ENCODE measurements at regions not wholly inside any gene's neighbourhood (a gene's known extent, or its start where the extent isn't known, plus 50 kb on each side); places are given as distances from the start of the nearest gene placed in this dataset.
A peak's percentile ranks its signal among the peaks of the same experiment; 100 is the strongest.
"Not testable (repeated sequence)": the region's sequence is repeated elsewhere in the genome, so short reads cannot be mapped to it uniquely, and the experiment has no call there.

DNA sequence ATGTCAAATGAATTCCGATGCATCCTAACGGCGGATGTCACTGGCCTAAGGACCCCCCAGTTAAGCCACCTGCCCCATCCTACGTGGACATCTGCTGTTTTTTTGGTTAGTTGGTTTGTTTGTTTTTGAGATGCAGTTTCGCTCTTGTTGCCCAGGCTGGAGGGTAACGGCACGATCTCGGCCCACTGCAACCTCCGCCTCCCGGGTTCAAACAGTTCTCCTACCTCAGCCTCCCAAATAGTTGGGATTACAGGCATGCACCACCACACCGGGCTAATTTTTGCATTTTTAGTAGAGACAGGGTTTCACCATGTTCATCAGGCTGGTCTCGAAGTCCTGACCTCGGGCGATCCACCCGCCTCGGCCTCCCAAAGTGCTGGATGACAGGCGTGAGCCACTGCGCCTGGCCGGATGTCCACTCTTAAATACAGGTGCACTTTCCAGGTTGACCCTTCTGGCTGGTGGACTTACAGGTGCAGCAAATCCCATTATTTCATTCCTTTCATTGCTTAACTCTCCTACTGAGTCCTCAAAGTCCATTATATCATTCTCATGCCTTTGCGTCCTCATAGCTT lies 206.2 kb downstream of the CRLF2 start:
- Mint-ChIP-seq H3K4me1 (no peaks in the 10 kb centered on the region), H3K27ac (ENCODE audit: unreplicated experiment) (no peak overlapping the region), H3K27me3 (ENCODE audit: low read depth) (no peaks in the 10 kb centered on the region), H3K4me3 (no peak overlapping the region), H3K9me3 (no peaks in the 10 kb centered on the region), H3K36me3 (ENCODE audit: low read depth) (no peaks in the 10 kb centered on the region)
- TF ChIP-seq CTCF (conservative IDR thresholded peaks at IDR 0.05), result no peak
- DNase-seq (ENCODE audit: low read depth, low spot score), result no peak

- no peak overlapping the region for H3K4me3 Mint-ChIP-seq
- no peaks in the 10 kb centered on the region for H3K9me3 Mint-ChIP-seq
- no peaks in the 10 kb centered on the region for H3K27me3 Mint-ChIP-seq (ENCODE audit: low read depth)
- DNase-seq (ENCODE audit: low read depth, low spot score), result no peak
- H3K27ac Mint-ChIP-seq (ENCODE audit: unreplicated experiment), result peak overlapping the region; percentile 71
- TF ChIP-seq CTCF (conservative IDR thresholded peaks at IDR 0.05), result no peak
- no peaks in the 10 kb centered on the region for H3K4me1 Mint-ChIP-seq
- H3K36me3 Mint-ChIP-seq (ENCODE audit: low read depth), result no peaks in the 10 kb centered on the region
Measured at GRCh38 chrX:1002611-1003010, 209.8 kb downstream of the CRLF2 start.

- DNase-seq (ENCODE audit: low read depth, low spot score), result peak; percentile 34
- H3K4me1 Mint-ChIP-seq, result no peaks in the 10 kb centered on the region
- no peaks in the 10 kb centered on the region for H3K36me3 Mint-ChIP-seq (ENCODE audit: low read depth)
- H3K9me3 Mint-ChIP-seq, result no peaks in the 10 kb centered on the region
- no peaks in the 10 kb centered on the region for H3K27me3 Mint-ChIP-seq (ENCODE audit: low read depth)
- H3K4me3 Mint-ChIP-seq, result no peak overlapping the region
- no peak overlapping the region for H3K27ac Mint-ChIP-seq (ENCODE audit: unreplicated experiment)
- no peak for TF ChIP-seq CTCF (conservative IDR thresholded peaks at IDR 0.05)
Measured at GRCh38 chrX:997631-998137, 214.8 kb downstream of the CRLF2 start.

DNA sequence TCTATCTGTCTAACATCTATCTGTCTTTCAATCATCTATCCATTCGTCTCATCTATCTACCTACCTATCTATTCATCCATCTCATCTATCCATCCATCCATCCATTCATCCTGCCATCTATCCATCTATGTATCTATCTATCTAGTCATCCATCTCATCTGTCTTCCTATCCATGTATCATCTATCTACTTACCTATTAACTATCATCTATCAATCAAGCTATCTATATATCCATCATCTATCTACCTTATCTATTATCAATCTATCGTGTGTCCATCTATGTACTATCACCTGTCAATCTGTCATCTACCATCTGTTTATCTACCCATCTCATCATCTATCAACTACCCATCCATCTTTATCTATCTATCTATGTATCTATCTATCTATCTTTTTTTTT lies 217.7 kb downstream of the CRLF2 start:
- Mint-ChIP-seq H3K4me3 (no peak overlapping the region), H3K4me1 (peaks cover 14% of the 10 kb centered on the region), H3K27ac (ENCODE audit: unreplicated experiment) (no peak overlapping the region), H3K27me3 (ENCODE audit: low read depth) (peaks cover 20% of the 10 kb centered on the region), H3K36me3 (ENCODE audit: low read depth) (peaks cover 3% of the 10 kb centered on the region), H3K9me3 (no peaks in the 10 kb centered on the region)
- no peak for DNase-seq (ENCODE audit: low read depth, low spot score)
- no peak for TF ChIP-seq CTCF (conservative IDR thresholded peaks at IDR 0.05)

DNA sequence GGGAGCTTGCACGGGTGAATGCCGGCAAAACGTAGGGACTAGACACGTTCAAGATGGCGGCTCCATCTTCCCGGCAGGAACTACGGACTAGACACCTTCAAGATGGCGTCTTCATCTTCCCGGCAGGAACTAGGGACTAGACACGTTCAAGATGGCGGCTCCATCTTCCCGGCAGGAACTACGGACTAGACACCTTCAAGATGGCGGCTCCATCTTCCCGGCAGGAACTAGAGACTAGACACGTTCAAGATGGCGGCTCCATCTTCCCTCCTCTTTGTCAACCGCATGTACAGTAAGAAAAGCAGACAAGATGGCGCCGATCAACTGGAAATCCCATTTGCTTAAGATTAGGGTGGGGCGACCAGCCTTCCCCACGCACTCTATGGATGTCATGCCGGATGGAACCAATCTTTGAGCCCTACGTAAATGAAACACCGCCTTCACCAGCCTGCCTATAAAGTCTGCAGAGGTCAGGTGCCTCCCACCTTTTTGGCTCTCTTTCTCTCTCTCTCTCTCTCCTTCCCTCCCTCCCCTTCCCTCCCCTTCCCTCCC lies 222.4 kb downstream of the CRLF2 start:
- no peak for TF ChIP-seq CTCF (conservative IDR thresholded peaks at IDR 0.05)
- Mint-ChIP-seq H3K9me3 (peaks cover 3% of the 10 kb centered on the region), H3K4me1 (peaks cover 14% of the 10 kb centered on the region), H3K27ac (ENCODE audit: unreplicated experiment) (peak overlapping the region; percentile 85), H3K27me3 (ENCODE audit: low read depth) (peaks cover 24% of the 10 kb centered on the region), H3K36me3 (ENCODE audit: low read depth) (peaks cover 3% of the 10 kb centered on the region), H3K4me3 (peak overlapping the region; percentile 86)
- DNase-seq (ENCODE audit: low read depth, low spot score), result peak; percentile 23

GRCh38 chrX:988530-988929 lies 223.9 kb downstream of the CRLF2 start:
- not testable (repeated sequence) for H3K9me3 Mint-ChIP-seq; DNase-seq (ENCODE audit: low read depth, low spot score); H3K36me3 Mint-ChIP-seq (ENCODE audit: low read depth); H3K27ac Mint-ChIP-seq (ENCODE audit: unreplicated experiment); H3K4me3 Mint-ChIP-seq
- Mint-ChIP-seq H3K4me1 (peaks cover 14% of the 10 kb centered on the region), H3K27me3 (ENCODE audit: low read depth) (peaks cover 28% of the 10 kb centered on the region)
